Neural progenitor cell (in vitro differentiated cells): ENCODE measurements at regions not wholly inside any gene's neighbourhood (a gene's known extent, or its start where the extent isn't known, plus 50 kb on each side); places are given as distances from the start of the nearest gene placed in this dataset.

Experiments
- DNase-seq: peaks from one replicate; pipeline ENCODE4 v3.0.0-alpha.2; 2016; ENCODE audit warnings: low spot score
- H2AFZ ChIP-seq: fragments of 200-600 bp; sonication (generic); replicated peaks from 2 replicates; pipeline ENCODE4 v1.6.1; 2016; ENCODE audit warnings: antibody characterized with exemption
- H3F3A ChIP-seq: fragments of 200-600 bp; sonication (generic); 2 replicates; pipeline ENCODE4 v1.6.1; 2016; ENCODE audit warnings: antibody characterized with exemption, low read depth
- H3K27ac ChIP-seq: fragments of 200-600 bp; sonication (generic); 2 replicates; pipeline ENCODE4 v1.5.1; 2016; ENCODE audit warnings: mild to moderate bottlenecking
- H3K27me3 ChIP-seq: fragments of 200-600 bp; sonication (generic); 2 replicates; pipeline ENCODE4 v1.6.1; 2016; ENCODE audit warnings: mild to moderate bottlenecking, moderate library complexity
- H3K36me3 ChIP-seq: fragments of 200-600 bp; sonication (generic); 2 replicates; pipeline ENCODE4 v1.5.1; 2016
- H3K4me1 ChIP-seq: fragments of 200-600 bp; sonication (generic); 2 replicates; pipeline ENCODE4 v1.6.1; 2016; ENCODE audit warnings: mixed run types
- H3K4me2 ChIP-seq: fragments of 200-600 bp; sonication (generic); 2 replicates; pipeline ENCODE4 v1.6.1; 2016
- H3K4me3 ChIP-seq: fragments of 200-600 bp; sonication (generic); 2 replicates; pipeline ENCODE4 v1.5.1; 2016
- H3K79me2 ChIP-seq: fragments of 200-600 bp; sonication (generic); 2 replicates; pipeline ENCODE4 v1.6.1; 2016; ENCODE audit warnings: low read depth
- H3K9ac ChIP-seq: fragments of 200-600 bp; sonication (generic); 2 replicates; pipeline ENCODE4 v1.6.1; 2016
- H3K9me3 ChIP-seq: fragments of 200-600 bp; sonication (generic); 2 replicates; pipeline ENCODE4 v1.5.1; 2016; ENCODE audit warnings: low read depth
- H4K20me1 ChIP-seq: fragments of 200-600 bp; sonication (generic); 2 replicates; pipeline ENCODE4 v1.6.1; 2016; ENCODE audit warnings: low read depth
- H3K27ac Mint-ChIP-seq: 3 replicates; pipeline ENCODE4 v1.8.0; 2021; ENCODE audit warnings: mixed read lengths
- H3K27me3 Mint-ChIP-seq: 2 replicates; pipeline ENCODE4 v1.8.0; 2022; ENCODE audit warnings: low read depth, mild to moderate bottlenecking, inconsistent platforms, moderate library complexity, mixed read lengths; ENCODE audit not compliant: insufficient read depth
- H3K36me3 Mint-ChIP-seq: 3 replicates; pipeline ENCODE4 v1.8.0; 2021; ENCODE audit warnings: mixed read lengths
- H3K4me1 Mint-ChIP-seq: 3 replicates; pipeline ENCODE4 v1.8.0; 2021; ENCODE audit warnings: mixed read lengths
- H3K4me3 Mint-ChIP-seq: 3 replicates; pipeline ENCODE4 v1.8.0; 2021; ENCODE audit warnings: mild to moderate bottlenecking, moderate library complexity, mixed read lengths
- H3K9me3 Mint-ChIP-seq: 3 replicates; pipeline ENCODE4 v1.8.0; 2020; ENCODE audit warnings: mixed read lengths
- CTCF ChIP-seq: fragments of 200-600 bp; sonication (generic); IDR thresholded peaks from 2 replicates; pipeline ENCODE4 v1.5.1; 2017; ENCODE audit warnings: antibody characterized with exemption, mild to moderate bottlenecking
- EZH2 ChIP-seq: fragments of 200-600 bp; sonication (generic); IDR thresholded peaks from 2 replicates; pipeline ENCODE4 v1.6.1; 2017; ENCODE audit warnings: antibody characterized with exemption, mild to moderate bottlenecking, moderate library complexity
- EZH2phosphoT487 ChIP-seq: fragments of 200-600 bp; sonication (generic); IDR thresholded peaks from 2 replicates; pipeline ENCODE4 v1.6.1; 2017; ENCODE audit warnings: antibody characterized with exemption

GRCh38 chr9:108047264-108047663 is 557.7 kb upstream of the KLF4 start:
- Histone ChIP-seq H3K9ac (no peak overlapping the region), H3K4me3 (no peak overlapping the region), H3K79me2 (no peaks in the 10 kb centered on the region), H4K20me1 (no peaks in the 10 kb centered on the region), H3K4me1 (peaks cover 7% of the 10 kb centered on the region), H3K27me3 (no peaks in the 10 kb centered on the region), H3K27ac (no peak overlapping the region), H3K4me2 (no peak overlapping the region), H2AFZ (no peak overlapping the region), H3K9me3 (peaks cover 9% of the 10 kb centered on the region), H3K36me3 (no peaks in the 10 kb centered on the region), H3F3A (no peaks in the 10 kb centered on the region)
- Mint-ChIP-seq H3K9me3 (peaks cover 9% of the 10 kb centered on the region), H3K4me3 (no peak overlapping the region), H3K27me3 (no peaks in the 10 kb centered on the region), H3K36me3 (peaks cover 2% of the 10 kb centered on the region), H3K4me1 (peaks cover 9% of the 10 kb centered on the region), H3K27ac (no peak overlapping the region)
- TF ChIP-seq CTCF, result no peak
- TF ChIP-seq EZH2phosphoT487, result no peak
- no peak for TF ChIP-seq EZH2
- DNase-seq, result no peak

GRCh38 chr9:108045851-108046250 is 556.3 kb upstream of the KLF4 start:
- peaks cover 9% of the 10 kb centered on the region for H3K9me3 Mint-ChIP-seq
- H3K4me3 Mint-ChIP-seq, result no peak overlapping the region
- H3K79me2 ChIP-seq, result no peaks in the 10 kb centered on the region
- no peaks in the 10 kb centered on the region for H4K20me1 ChIP-seq
- H3K4me1 Mint-ChIP-seq, result no peaks in the 10 kb centered on the region
- H3K27ac ChIP-seq, result no peak overlapping the region
- no peak overlapping the region for H3K4me2 ChIP-seq
- no peaks in the 10 kb centered on the region for H3K27me3 ChIP-seq
- H3K27me3 Mint-ChIP-seq, result no peaks in the 10 kb centered on the region
- no peak overlapping the region for H3K27ac Mint-ChIP-seq
- no peak for DNase-seq
- no peak overlapping the region for H2AFZ ChIP-seq
- H3K36me3 Mint-ChIP-seq, result peaks cover 2% of the 10 kb centered on the region
- no peaks in the 10 kb centered on the region for H3K4me1 ChIP-seq
- TF ChIP-seq CTCF, result no peak
- no peak for TF ChIP-seq EZH2phosphoT487
- no peak for TF ChIP-seq EZH2
- H3K9me3 ChIP-seq, result peaks cover 9% of the 10 kb centered on the region
- no peak overlapping the region for H3K4me3 ChIP-seq
- no peaks in the 10 kb centered on the region for H3F3A ChIP-seq
- H3K36me3 ChIP-seq, result no peaks in the 10 kb centered on the region
- no peak overlapping the region for H3K9ac ChIP-seq

- H3K9me3 ChIP-seq, result peaks cover 9% of the 10 kb centered on the region
- no peaks in the 10 kb centered on the region for H3K79me2 ChIP-seq
- no peaks in the 10 kb centered on the region for H3K36me3 ChIP-seq
- no peak for DNase-seq
- no peak overlapping the region for H2AFZ ChIP-seq
- Mint-ChIP-seq H3K4me3 (no peak overlapping the region), H3K36me3 (peaks cover 2% of the 10 kb centered on the region), H3K27me3 (no peaks in the 10 kb centered on the region), H3K27ac (no peak overlapping the region), H3K4me1 (no peaks in the 10 kb centered on the region), H3K9me3 (peaks cover 9% of the 10 kb centered on the region)
- no peaks in the 10 kb centered on the region for H3K4me1 ChIP-seq
- no peak overlapping the region for H3K4me3 ChIP-seq
- no peaks in the 10 kb centered on the region for H4K20me1 ChIP-seq
- no peak overlapping the region for H3K4me2 ChIP-seq
- H3K9ac ChIP-seq, result no peak overlapping the region
- no peak for TF ChIP-seq EZH2phosphoT487
- no peak for TF ChIP-seq CTCF
- no peak for TF ChIP-seq EZH2
- no peaks in the 10 kb centered on the region for H3K27me3 ChIP-seq
- H3F3A ChIP-seq, result no peaks in the 10 kb centered on the region
- no peak overlapping the region for H3K27ac ChIP-seq
Observed at GRCh38 chr9:108043585-108043984, 554.0 kb upstream of the KLF4 start.

- DNase-seq, result no peak
- Histone ChIP-seq H3K9me3 (peaks cover 9% of the 10 kb centered on the region), H3K36me3 (no peaks in the 10 kb centered on the region), H3K27me3 (no peaks in the 10 kb centered on the region), H2AFZ (no peak overlapping the region), H3K27ac (no peak overlapping the region), H3K4me2 (no peak overlapping the region), H3K9ac (no peak overlapping the region), H3F3A (no peaks in the 10 kb centered on the region), H3K4me3 (no peak overlapping the region), H3K4me1 (no peaks in the 10 kb centered on the region), H4K20me1 (no peaks in the 10 kb centered on the region), H3K79me2 (no peaks in the 10 kb centered on the region)
- TF ChIP-seq EZH2 (no peak), EZH2phosphoT487 (no peak), CTCF (no peak)
- Mint-ChIP-seq H3K27me3 (no peaks in the 10 kb centered on the region), H3K9me3 (peaks cover 9% of the 10 kb centered on the region), H3K4me3 (no peak overlapping the region), H3K36me3 (peaks cover 2% of the 10 kb centered on the region), H3K4me1 (no peaks in the 10 kb centered on the region), H3K27ac (no peak overlapping the region)
Observed at GRCh38 chr9:108041551-108041950, 552.0 kb upstream of the KLF4 start.
